Gastrocnemius medialis (tissue), 4 donors: ENCODE measurements at regions not wholly inside any gene's neighbourhood (a gene's known extent, or its start where the extent isn't known, plus 50 kb on each side); places are given as distances from the start of the nearest gene placed in this dataset.

Experiments
- POLR2A ChIP-seq, 2 donors: fragments of 450-650 bp; IDR thresholded peaks; one replicate each; pipeline ENCODE4 v1.6.1; 2017; ENCODE audit warnings: antibody characterized with exemption in 2 of 2, mild to moderate bottlenecking in 2 of 2, moderate library complexity in 2 of 2
- TF ChIP-seq, protein P1 (sequence below), 5 experiments: fragments of 450-650 bp in 3 of 5; fragments of 200-600 bp in 2 of 5; sonication (generic) in 2 of 5; IDR thresholded peaks in 4 of 5; conservative IDR thresholded peaks in 1 of 5; 1 replicate in 4 of 5; 2 replicates in 1 of 5; pipeline ENCODE4 v1.5.1; 2016 to 2019; ENCODE audit warnings: antibody characterized with exemption in 5 of 5, mild to moderate bottlenecking in 3 of 5, moderate library complexity in 3 of 5

DNA sequence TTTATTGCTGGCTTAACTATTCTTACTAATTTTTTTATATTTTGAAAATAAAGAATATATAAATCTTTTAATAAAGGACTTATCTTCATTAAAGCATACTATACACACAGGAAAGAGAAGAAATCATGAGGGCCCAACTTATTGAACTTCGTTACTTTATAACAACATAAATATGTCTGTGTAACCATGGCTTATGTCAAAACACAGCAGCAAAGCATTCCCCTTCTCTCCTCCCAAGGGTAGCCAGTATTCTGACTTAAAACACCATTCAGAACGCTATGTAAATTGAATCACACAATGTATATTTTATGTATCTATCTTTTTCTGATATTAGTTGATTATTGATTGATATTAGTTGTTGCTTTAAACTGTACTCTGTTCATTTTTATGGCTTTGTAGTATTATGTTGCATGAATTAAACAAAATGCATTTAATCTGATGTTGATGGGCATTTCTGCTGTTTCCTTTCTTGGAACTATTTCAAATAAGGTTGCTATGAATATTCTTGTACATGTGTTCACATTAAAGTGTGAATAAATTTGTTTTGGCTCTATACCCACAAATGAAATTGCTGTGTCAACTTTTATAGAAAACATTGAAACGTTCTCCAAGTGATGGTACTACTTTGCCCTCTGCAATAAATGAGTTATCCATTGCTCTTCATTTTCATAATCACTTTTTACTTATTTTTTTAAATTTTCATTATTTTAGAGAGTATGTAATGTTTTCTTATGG, 188.7 kb downstream of the RND3 start:
- no peak for TF ChIP-seq POLR2A (IDR thresholded peaks at IDR 0.05)
- TF ChIP-seq, protein P1, sequence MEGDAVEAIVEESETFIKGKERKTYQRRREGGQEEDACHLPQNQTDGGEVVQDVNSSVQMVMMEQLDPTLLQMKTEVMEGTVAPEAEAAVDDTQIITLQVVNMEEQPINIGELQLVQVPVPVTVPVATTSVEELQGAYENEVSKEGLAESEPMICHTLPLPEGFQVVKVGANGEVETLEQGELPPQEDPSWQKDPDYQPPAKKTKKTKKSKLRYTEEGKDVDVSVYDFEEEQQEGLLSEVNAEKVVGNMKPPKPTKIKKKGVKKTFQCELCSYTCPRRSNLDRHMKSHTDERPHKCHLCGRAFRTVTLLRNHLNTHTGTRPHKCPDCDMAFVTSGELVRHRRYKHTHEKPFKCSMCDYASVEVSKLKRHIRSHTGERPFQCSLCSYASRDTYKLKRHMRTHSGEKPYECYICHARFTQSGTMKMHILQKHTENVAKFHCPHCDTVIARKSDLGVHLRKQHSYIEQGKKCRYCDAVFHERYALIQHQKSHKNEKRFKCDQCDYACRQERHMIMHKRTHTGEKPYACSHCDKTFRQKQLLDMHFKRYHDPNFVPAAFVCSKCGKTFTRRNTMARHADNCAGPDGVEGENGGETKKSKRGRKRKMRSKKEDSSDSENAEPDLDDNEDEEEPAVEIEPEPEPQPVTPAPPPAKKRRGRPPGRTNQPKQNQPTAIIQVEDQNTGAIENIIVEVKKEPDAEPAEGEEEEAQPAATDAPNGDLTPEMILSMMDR (IDR thresholded peaks at IDR 0.05 in 4 of 5, conservative IDR thresholded peaks at IDR 0.05 in 1 of 5), result no peak
